ENCODE measurements at regions not wholly inside any gene's neighbourhood (a gene's known extent, or its start where the extent isn't known, plus 50 kb on each side); places are given as distances from the start of the nearest gene placed in this dataset.

DNA sequence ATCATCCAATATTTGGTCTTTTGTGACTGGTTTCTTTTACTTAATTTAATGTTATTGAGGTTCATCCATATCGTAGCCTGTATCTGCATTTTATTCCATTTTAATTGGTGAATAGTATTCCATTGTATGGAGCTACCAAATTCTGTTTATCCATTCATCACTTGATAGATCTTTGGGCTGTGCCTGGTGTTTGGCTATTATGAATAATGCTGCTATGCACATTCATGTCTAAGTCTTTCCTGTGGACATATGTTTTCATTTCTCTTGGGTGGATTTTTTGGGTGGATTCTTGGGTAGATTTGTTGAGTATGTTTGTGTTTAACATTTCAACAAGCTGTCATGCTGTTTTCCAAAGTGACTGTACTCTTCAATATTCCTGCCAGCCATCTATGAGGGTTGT is 52.5 kb upstream of the NEDD4L start:
- no peak for DNase-seq

DNA sequence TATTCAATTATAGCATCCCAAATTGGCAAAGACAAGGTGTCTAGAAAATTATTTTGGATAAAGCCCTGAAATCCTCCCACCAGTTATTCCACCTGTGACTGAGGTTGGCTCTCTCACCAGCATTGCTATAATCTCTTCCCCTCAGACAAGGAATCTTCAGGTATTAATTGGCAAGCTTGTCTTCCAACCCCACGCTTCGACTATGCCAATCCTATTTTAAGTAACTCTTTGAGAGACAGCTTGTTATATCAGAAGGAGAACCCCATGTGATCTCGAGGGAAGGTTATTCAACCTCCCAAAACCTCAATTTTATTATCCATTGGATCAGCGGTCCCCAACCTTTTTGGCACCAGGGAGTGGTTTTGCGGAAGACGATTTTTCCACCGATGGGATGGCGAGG is 54.5 kb upstream of the NEDD4L start:
- no peak for DNase-seq

DNA sequence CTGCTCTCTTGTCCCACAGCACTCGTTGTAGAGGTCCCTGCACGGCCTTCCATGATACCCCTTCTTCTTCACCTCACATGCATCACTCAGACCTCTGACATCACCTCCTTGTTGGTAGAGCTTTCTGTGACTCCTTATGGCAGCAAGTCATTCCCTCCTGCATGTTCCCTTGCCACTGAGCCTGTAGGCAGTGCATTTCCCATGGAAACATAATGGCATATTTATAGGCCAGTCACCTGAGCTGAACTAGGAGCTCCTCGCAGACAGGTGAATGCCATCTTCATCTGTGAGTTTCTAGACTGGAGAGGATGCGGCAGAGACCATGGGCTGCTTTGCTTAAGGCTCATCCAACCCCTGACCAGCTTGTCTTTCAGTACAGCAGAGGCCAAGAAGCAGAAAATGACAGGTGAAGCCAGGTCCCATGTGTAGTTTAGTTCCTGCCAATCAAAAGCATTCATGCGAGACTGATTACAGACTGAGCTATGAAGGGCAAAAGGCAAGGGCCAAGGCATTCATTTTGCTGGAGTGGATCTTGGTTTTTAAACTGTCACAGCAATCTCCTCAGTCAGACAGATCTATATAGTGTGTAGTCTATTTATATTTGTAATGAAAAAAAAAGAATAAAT is 59.4 kb upstream of the NEDD4L start:
- no peak for DNase-seq

DNA sequence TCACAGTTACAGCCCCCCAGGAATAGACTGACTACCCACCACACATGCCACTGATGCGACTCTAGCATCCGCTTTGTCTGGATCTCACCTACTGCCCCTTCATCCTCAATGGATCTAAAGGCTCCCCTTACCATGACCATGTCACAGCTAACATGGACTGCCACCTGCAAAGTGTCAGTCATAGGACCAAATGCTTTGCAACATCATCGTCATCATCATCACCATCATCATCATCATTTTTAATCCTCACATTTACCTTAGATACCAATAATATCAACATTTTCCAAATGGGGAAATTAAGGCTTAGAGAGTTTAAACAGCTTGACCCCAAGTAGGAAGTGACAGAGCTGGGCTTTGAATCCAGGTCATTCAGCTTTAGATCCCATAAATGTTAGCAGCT is 60.1 kb upstream of the NEDD4L start:
- no peak for DNase-seq

DNA sequence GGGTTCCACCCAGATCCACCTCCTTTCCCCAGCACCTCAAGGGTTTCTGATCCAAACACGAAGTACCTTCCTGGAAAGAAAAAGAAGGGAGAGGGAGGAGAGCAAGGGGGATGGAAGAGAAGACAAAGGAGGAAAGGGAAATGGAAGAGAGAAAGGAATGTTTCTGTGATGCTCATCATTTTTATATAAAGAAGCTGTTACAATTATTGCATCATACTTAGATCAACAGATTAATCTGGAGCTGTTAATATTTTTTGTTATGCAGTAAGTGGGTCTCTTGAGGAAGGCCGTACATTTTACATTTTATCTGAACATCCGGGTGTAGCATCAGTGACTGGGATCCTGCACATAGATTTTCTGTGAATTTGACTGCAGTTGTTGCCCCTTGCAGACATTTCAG is 60.6 kb upstream of the NEDD4L start:
- no peak for DNase-seq

DNA sequence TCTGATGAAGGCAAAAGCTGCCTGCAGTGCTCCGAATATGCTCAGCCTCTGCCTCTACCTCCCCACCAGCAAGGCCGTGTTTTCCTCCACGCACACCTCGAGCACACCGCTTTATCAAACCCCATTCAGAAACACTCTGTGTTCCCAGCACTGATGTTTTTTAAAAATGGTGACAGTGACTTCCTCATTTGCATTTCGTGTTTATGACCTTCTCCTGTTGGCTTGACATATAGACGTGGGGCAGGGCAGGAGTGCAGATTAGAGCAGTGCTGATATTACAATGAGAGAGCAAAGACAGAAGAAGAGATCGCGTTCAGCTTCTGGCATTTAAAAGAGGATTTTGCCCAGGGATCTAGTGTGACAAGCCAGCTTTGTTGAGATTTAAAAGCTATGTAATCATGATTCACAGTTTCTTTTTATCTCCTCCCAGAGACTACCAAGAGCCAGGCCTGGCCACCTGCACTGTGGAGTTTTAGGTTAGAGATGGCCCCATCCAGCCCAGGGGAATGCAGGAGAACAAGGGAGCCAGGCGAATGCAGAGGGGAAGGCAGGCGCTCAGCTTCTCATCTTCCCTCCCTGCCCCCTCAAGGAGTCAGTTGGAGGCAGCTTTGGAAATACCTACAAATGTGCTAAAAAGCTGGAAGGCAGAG is 61.5 kb upstream of the NEDD4L start:
- DNase-seq = no peak

DNA sequence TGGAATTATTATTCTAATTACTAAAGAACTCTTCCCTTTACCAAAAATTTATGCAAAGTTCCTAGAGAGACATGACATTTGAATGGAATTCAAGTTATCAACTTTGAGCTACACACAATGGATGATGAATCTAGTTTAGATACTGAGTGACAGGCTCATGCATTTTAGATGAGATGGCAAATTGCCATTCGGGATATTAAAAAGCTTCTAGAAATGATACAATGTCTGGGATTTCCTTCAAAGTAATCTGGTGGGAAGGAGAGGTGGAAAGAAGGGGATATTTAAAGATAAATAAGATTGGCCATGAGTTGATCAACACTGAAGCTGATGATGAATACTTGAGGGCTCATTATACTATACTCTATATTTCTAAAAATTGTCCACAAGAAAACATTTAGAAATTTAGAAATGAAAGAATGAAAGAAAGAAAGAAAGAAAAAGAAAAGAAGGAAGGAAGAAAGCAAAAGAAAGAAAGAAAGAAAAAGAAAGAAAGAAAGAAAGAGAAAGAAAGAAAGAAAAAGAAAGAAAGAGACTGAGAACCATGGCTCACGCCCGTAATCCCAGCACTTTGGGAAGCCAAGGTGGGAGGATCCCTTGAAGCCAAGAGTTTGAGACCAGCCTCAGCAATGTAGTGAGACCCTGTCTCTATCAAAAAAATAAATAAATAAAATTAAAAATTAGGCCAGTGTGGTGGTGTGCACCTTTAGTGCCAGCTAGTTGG is 62.6 kb upstream of the NEDD4L start:
- no peak for DNase-seq

DNA sequence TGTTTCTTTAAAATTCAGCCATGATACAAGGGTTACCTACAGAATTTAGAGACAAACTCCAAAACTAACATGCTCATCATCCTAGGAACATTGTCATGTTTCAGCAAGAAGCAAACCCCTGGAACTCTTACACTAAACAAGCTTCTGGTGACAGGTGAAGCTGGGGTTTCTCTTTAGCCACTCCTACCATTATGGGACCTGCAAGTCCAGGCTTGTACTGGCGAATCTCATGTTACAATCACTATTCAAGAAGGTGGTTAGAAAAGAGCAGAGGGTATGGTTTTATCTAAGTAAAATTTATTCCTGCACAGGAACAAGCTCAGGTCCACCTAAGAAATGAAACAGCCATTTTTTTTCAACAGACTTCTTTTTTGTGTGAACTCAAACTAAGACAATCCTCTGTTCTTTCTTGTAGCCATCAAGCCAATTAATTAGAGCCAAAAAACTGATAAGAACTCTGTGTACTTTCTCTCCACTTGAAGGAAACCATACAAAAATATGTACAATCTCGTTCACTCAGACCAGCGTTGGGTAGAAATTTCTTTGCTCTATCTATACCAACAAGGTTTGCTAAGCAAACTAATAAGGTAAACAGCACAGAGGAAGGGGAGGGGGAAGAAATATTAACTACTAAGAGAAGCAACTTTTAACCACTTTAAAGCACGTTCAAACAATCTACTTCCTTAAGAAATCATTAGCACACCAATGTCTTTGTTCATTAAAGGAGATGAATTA is 63.3 kb upstream of the NEDD4L start:
- no peak for DNase-seq

DNA sequence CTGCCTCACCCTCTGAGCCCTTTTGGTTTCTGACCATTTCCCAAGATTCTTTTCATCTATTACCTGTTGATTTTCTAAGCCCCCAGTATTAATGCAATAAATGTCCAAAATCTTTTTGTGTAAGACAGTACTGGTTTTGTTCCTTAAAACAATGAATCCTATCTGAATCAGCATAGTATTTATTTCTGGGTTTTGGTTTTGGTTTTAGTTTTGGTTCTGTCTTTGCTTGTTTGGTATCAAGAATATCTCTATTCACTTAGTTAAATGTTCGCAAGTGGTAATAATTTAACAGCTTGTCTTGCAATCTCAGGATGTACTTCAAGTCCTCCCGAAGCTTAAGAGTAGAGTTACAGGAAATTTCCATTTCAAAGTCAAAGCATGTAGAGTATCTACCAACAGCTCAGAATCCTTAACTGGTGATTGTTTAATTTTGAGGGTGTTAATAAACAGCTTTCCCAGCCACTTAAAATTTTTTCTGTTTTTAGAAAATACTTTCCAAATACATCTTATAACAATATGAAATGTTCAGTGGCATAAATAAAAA is 67.7 kb upstream of the NEDD4L start:
- peak in 1 of 2 donors; percentile 17 for DNase-seq

DNA sequence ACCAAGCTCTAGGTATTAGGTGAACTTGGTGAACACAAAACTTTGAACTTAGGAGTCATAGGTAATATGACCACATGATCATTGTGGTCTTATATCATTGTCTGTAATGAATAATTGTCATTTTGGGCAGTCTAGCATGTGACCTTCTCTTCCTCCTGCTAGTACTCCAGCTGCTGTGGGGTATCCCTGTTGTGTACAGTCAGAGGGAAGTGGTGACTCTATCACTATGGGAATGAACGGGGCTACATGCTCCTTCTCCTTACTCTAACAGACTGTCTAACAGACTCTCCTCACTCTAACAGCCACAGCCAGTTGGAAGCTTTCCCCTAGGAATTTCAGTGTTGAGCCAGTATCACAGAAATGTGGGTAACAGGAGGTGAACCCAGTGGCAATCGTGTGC is 68.2 kb upstream of the NEDD4L start:
- DNase-seq = no peak

DNA sequence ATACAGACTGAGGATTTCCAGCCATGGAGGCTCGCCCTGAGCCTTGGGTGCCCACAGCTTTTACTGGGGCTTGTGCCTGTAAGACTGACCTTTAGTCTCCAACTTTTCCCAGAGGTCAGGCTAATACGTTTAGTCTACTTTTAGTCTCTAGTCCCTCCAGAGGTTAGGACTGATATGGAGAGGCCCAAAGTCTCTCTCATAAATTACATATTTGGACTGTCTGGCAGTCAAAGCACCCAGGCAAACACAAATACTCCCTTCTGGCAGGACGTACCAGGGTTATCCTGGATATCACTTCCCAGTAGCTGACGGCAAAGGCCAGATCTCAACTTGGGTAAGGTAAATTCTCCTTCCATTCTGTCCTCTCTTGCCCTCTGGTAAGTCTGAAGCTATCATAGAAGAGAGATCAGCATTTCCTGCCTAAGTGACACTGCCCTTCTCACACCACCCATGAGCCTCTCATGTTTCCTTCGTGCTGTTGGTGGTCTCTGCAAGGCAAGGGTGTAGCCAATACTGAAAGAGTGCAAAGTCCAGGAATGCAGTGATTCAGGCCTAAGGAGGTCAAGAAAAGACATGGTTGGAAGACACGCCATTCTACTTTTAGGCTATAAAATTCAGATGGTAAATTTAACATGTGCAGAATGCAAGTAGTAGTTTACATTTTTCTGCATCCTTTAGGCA is 69.3 kb upstream of the NEDD4L start:
- DNase-seq = no peak

DNA sequence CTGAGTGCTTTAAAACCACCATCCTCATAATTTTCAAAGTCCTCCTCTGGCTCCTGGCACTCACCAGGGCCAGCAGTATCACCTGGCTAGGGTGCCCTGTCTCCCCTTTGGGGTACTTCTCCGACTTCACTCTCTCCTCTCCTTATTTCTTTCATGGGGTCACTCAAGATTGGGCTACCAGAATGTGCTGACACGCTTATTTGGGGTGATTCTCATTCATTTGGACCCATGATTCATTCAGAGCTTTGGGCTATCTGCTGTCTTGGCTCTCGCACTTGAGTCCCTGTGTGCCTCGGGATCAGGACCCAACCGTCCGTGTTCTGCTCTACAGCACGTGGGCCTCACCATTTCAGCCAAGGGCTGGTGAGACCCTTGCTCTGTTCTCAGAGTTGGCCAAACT is 70.1 kb upstream of the NEDD4L start:
- DNase-seq = no peak

DNA sequence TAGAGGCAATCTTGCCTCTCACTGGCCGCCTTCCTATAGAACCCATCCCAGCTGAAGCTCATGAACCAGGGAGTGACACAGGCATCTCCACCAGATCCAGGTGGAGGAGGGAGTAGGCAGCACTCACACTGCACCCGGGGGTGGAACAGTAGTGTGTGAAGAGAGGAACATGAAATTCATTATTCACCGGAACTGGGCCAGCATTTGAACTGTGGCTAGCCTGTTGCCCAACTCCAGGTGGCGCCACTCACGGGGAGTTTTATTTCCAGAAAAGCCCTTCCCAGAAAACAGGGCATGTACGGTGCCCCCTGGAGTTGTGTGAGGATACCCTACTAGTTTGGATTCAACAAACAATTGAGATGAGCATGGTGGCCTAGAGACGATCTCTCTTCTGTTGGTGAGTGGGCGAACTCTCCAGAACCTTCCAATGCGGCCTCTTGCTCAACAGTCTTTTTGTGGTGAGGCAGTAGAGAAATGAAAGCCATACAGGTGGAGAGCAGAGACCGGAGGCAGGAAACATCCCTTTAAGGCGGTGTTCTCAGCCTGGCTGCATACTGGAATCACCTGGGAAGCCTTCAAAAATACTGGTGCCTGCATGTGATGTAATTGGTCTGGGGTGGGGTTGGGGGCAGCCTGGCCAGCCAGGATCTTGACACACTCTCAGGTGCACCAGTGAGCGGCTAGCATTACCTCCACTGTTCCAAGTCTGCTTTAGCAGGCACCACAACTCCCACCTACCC is 73.5 kb upstream of the NEDD4L start:
- DNase-seq = no peak

DNA sequence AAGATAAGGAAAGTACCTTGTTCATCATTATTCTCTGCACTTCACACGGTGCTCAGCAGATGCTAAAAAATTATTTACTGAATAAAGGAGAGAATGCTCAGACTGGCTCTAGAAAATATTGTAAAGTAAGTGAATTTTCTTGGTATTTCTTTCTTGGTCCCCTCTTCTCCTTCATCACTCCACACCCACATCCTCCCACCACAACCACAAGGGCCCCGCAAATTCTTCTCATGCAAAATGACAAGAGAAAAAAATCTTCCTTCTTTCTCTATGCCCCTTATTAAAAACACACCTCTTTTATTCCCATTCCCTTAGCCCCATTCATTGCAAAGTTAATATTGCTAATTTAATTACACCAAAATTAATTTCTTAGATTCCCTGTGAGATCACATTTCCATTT is 74.2 kb upstream of the NEDD4L start:
- DNase-seq = no peak

DNA sequence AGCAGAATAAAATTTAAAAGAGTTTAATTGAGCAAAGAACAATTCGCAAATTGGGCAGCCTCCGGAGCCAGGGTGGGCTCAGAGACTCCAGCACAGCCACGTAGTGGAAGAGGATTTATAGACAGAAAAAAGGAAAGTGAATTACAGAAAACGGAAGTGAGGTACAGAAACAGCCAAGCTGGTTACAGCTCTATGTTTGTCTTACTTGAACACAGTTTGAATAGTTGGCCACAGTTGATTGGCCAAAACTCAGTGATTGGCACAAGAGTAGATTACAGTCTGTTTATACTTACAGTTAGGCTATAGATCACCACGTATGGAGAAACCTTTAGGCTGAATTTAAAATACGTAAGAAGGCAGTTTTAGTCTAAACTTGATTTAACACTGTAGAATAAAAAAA is 78.8 kb upstream of the NEDD4L start:
- no peak for DNase-seq

DNA sequence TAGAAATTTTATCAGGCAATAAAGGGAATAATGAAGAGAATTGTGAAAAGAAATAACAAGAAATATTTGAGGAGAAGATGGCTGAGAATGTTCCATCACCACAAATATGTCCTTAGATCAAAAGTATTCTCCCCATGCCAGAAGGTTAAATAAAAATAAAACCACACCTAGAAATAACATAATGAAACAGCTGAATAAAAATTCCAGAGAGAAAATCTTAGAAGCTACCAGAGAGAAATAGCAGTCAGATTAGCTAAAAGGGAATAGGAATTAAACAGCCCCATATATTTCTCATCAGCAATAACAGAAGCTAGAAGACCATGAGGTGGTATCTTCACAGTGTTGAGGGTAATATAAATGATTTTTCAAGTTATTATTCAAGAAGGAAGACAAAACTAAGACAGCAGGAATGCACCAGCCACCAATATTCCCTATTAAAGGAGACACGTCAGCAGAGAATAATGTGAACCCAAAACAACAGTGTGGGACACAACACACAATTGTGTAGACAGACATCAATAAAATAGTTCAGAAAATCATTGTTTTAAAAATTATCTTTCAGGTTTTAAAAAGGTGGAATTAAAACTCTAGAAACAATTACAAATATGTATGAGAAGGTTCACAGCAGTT is 82.0 kb upstream of the NEDD4L start:
- no peak for DNase-seq

DNA sequence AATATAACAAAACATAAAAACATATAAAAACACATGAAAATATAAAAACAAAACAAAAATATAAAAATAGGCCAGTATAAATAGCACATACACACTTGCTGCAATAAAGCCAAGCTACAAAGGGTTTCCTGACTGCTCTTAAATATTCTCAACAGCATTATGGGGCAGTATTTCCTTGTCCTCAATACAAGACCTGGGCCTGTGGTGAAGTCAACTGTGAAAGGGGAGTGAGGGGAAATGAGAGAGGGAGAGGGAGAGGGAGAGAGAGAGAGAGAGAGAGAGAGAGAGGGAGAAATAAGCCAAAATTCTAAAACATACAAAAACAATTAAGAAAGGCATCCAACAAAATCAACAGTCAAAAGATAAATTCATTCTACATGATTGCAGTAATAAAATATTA is 82.6 kb upstream of the NEDD4L start:
- no peak for DNase-seq

DNA sequence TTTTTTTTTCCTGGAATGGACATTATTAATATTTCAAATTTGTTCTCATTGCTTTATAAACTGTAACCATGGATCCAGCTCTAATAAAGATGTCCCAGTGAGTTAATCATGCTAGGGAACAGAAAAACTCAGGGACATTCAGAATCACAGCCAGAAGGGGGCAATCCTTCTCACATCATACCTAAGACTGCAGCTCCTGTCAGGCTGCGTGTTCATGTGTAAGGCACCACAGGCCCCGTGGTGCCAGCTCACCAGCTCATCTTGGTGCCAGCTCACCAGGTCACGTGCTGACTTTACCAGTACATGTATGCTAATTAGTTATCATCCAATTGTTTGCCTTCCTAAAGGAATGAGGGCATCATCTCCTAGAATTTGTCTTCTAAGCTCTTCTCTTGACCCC is 84.7 kb upstream of the NEDD4L start:
- no peak for DNase-seq

DNA sequence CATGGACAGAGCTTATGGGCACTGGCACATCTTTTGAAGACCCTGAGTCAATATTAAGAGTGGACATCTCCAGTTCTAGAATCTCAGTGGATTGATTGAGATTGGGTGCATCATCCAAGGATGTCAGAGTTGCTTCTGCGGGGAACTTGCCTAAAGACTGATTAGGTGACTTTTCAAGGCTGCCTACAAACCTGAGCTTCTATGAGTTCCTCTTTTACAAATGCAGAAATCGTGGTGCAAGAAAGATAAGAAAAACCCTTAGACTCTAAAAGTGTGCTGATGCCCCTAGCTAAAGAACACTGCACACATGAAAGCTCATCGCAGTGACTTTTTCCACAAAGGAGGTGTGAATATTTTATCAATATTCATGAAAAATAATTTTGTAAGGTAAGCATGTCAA is 86.8 kb upstream of the NEDD4L start:
- DNase-seq = no peak

DNA sequence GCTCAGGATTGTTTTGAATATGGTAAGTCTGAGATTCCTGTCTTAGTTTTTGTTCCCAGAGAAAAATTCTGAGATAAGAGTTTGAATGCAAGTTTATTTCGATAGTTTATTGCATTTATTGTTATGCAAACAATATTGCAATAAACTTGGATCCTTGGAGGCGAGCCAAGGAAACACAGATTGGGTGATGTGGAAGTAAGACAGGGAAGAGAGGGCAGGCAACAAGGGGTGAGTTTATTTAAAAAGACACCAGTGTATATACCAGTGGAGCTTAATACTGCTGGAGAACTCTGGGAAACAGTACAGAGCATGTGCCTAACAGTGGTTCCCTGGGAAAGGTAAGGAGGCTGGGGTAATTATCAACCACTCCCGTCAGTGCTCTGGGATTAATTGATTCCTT is 87.5 kb upstream of the NEDD4L start:
- no peak for DNase-seq

DNA sequence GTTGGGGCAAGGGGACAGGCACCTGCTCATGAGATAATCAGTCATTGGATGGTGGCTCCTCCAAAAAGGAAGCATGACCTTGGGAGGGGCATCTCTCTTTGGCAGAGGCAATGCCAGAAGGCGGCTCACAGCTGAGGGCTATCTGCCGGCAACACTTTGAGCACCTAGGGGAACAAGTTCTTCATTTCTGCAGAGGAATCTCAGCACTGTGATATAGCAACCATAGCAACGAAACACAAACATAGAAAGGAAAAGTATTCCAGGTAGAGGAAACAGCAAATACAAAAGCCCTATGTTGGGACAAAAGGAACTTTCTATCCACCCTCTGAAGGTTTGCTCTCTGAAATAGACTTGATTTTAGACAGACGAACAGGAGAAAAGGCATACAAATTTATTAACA is 89.1 kb upstream of the NEDD4L start:
- no peak for DNase-seq
